ENCODE measurements at regions not wholly inside any gene's neighbourhood (a gene's known extent, or its start where the extent isn't known, plus 50 kb on each side); places are given as distances from the start of the nearest gene placed in this dataset.

DNA sequence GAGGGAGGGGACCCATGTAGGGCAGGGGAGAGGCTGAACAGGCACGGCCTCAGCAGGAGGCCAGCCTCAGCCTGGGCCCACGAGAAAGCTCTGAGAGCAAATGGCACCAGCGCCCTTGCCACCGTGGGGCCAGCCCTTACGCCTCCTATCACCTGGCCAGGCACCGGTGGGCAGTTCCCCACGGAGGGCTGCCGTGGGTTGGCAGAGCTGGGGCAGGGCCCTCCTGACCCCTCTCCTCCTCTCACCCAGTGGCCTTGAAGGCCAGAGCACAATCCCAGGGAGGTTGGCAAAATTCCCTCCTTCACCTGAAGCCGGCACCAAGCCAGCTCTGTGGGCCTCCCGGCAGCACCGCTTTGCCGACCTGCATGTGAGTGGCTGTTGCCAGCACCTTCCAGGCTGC is 53.1 kb upstream of the ENPP7 start:
- TF ChIP-seq JUN (CRISPR knock-in tag; IDR thresholded peaks at IDR 0.05) (no peak), NR1H2 (CRISPR knock-in tag; IDR thresholded peaks at IDR 0.05) (no peak)
- TF ChIP-seq, protein P1, sequence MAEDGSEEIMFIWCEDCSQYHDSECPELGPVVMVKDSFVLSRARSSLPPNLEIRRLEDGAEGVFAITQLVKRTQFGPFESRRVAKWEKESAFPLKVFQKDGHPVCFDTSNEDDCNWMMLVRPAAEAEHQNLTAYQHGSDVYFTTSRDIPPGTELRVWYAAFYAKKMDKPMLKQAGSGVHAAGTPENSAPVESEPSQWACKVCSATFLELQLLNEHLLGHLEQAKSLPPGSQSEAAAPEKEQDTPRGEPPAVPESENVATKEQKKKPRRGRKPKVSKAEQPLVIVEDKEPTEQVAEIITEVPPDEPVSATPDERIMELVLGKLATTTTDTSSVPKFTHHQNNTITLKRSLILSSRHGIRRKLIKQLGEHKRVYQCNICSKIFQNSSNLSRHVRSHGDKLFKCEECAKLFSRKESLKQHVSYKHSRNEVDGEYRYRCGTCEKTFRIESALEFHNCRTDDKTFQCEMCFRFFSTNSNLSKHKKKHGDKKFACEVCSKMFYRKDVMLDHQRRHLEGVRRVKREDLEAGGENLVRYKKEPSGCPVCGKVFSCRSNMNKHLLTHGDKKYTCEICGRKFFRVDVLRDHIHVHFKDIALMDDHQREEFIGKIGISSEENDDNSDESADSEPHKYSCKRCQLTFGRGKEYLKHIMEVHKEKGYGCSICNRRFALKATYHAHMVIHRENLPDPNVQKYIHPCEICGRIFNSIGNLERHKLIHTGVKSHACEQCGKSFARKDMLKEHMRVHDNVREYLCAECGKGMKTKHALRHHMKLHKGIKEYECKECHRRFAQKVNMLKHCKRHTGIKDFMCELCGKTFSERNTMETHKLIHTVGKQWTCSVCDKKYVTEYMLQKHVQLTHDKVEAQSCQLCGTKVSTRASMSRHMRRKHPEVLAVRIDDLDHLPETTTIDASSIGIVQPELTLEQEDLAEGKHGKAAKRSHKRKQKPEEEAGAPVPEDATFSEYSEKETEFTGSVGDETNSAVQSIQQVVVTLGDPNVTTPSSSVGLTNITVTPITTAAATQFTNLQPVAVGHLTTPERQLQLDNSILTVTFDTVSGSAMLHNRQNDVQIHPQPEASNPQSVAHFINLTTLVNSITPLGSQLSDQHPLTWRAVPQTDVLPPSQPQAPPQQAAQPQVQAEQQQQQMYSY (CRISPR knock-in tag; IDR thresholded peaks at IDR 0.05): no peak
- TF ChIP-seq, protein P2, sequence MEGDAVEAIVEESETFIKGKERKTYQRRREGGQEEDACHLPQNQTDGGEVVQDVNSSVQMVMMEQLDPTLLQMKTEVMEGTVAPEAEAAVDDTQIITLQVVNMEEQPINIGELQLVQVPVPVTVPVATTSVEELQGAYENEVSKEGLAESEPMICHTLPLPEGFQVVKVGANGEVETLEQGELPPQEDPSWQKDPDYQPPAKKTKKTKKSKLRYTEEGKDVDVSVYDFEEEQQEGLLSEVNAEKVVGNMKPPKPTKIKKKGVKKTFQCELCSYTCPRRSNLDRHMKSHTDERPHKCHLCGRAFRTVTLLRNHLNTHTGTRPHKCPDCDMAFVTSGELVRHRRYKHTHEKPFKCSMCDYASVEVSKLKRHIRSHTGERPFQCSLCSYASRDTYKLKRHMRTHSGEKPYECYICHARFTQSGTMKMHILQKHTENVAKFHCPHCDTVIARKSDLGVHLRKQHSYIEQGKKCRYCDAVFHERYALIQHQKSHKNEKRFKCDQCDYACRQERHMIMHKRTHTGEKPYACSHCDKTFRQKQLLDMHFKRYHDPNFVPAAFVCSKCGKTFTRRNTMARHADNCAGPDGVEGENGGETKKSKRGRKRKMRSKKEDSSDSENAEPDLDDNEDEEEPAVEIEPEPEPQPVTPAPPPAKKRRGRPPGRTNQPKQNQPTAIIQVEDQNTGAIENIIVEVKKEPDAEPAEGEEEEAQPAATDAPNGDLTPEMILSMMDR (IDR thresholded peaks at IDR 0.05): no peak

Measured in WTC11 (cell line).